HEK293 (cell line): ENCODE measurements at regions not wholly inside any gene's neighbourhood (a gene's known extent, or its start where the extent isn't known, plus 50 kb on each side); places are given as distances from the start of the nearest gene placed in this dataset.

Experiments used
- CTCF ChIA-PET: fragments of 350-600 bp; formaldehyde crosslinking; extraction: SDS; loops from one replicate; lab custom pipeline; 2021; ENCODE audit warnings: antibody characterized with exemption; lab: Yijun Ruan, JAX
- POLR2A ChIA-PET: fragments of 300-600 bp; formaldehyde crosslinking; extraction: SDS; loops from one replicate; lab custom pipeline; 2020; ENCODE audit warnings: antibody characterized with exemption, inconsistent platforms; lab: Yijun Ruan, JAX
- H3K27ac ChIP-seq: fragments of 200-500 bp; sonication (Bioruptor generic); 2 replicates; pipeline ENCODE4 v1.5.1; 2014; ENCODE audit warnings: low read depth, low read length, control low read depth, inconsistent platforms; ENCODE audit errors: extremely low read depth
- H3K36me3 ChIP-seq, 2 experiments: fragments of 200-500 bp in 1 of 2; sonication (Bioruptor generic) in 1 of 2; 1 replicate in 1 of 2; 2 replicates in 1 of 2; pipeline ENCODE4 v1.5.1; 2014 to 2017; ENCODE audit warnings: inconsistent platforms in 2 of 2, low read length in 2 of 2; ENCODE audit not compliant: control insufficient read depth in 2 of 2, insufficient read depth in 1 of 2
- H3K4me1 ChIP-seq: fragments of 200-500 bp; sonication (Bioruptor generic); 2 replicates; pipeline ENCODE4 v1.5.1; 2014; ENCODE audit warnings: mild to moderate bottlenecking, low read length, inconsistent platforms; ENCODE audit not compliant: control insufficient read depth, insufficient read depth
- H3K4me3 ChIP-seq: 2 replicates; pipeline ENCODE4 v1.5.1; 2011; ENCODE audit warnings: low read depth, mild to moderate bottlenecking, control low read depth, low read length, moderate library complexity
- H3K9me3 ChIP-seq: fragments of 200-500 bp; sonication (Bioruptor generic); 2 replicates; pipeline ENCODE4 v1.5.1; 2014; ENCODE audit warnings: low read depth, low read length, inconsistent platforms; ENCODE audit not compliant: control insufficient read depth, insufficient read depth
- GLI4 ChIP-seq: fragments of 450-650 bp; formaldehyde crosslinking; IDR thresholded peaks from 2 replicates; pipeline ENCODE4 v1.5.1; 2016; ENCODE audit warnings: missing biosample characterization, missing genetic modification characterization
- TCF7L2 ChIP-seq: IDR thresholded peaks from 2 replicates; pipeline ENCODE4 v1.6.1; 2011; ENCODE audit warnings: low read depth, mild to moderate bottlenecking, inconsistent platforms, low read length, moderate library complexity, borderline replicate concordance
- TRIM28 ChIP-seq: IDR thresholded peaks from 2 replicates; pipeline ENCODE4 v1.6.1; 2011; ENCODE audit warnings: low read length, control low read depth, borderline replicate concordance
- ZNF518A ChIP-seq: fragments of 450-650 bp; formaldehyde crosslinking; conservative IDR thresholded peaks from 2 replicates; pipeline ENCODE4 v1.5.1; 2016; ENCODE audit warnings: low read depth, missing biosample characterization, missing genetic modification characterization
- ZNF530 ChIP-seq: fragments of 450-650 bp; formaldehyde crosslinking; IDR thresholded peaks from 2 replicates; pipeline ENCODE4 v1.5.1; 2016; ENCODE audit warnings: low read depth, missing biosample characterization, missing genetic modification characterization
- ZNF548 ChIP-seq: fragments of 450-650 bp; formaldehyde crosslinking; IDR thresholded peaks from 2 replicates; pipeline ENCODE4 v1.5.1; 2016; ENCODE audit warnings: missing biosample characterization, missing genetic modification characterization
- ZNF629 ChIP-seq: fragments of 450-650 bp; formaldehyde crosslinking; IDR thresholded peaks from 2 replicates; pipeline ENCODE4 v1.5.1; 2017; ENCODE audit warnings: missing biosample characterization, missing genetic modification characterization
- ZNF654 ChIP-seq: fragments of 450-650 bp; formaldehyde crosslinking; IDR thresholded peaks from 2 replicates; pipeline ENCODE4 v1.5.1; 2016; ENCODE audit warnings: low read depth, missing biosample characterization, missing genetic modification characterization
- ZNF701 ChIP-seq: fragments of 450-650 bp; formaldehyde crosslinking; IDR thresholded peaks from 2 replicates; pipeline ENCODE4 v1.5.1; 2016; ENCODE audit warnings: missing biosample characterization, missing genetic modification characterization
- ZNF76 ChIP-seq: fragments of 450-650 bp; formaldehyde crosslinking; IDR thresholded peaks from 2 replicates; pipeline ENCODE4; 2016; ENCODE audit warnings: low read depth, missing biosample characterization, missing genetic modification characterization, borderline replicate concordance
- TF ChIP-seq, protein P1 (sequence below): fragments of 450-650 bp; formaldehyde crosslinking; IDR thresholded peaks from 2 replicates; pipeline ENCODE4 v1.5.1; 2016; ENCODE audit warnings: missing biosample characterization, missing genetic modification characterization
- TF ChIP-seq, protein P2 (sequence below): fragments of 450-650 bp; formaldehyde crosslinking; IDR thresholded peaks from 2 replicates; pipeline ENCODE4 v1.5.1; 2016; ENCODE audit warnings: missing biosample characterization, missing genetic modification characterization
- TF ChIP-seq, protein P3 (sequence below): fragments of 450-650 bp; formaldehyde crosslinking; IDR thresholded peaks from 2 replicates; pipeline ENCODE4 v1.5.1; 2017; ENCODE audit warnings: missing biosample characterization, missing genetic modification characterization
- TF ChIP-seq, protein P4 (sequence below): fragments of 450-650 bp; formaldehyde crosslinking; IDR thresholded peaks from 2 replicates; pipeline ENCODE4 v1.5.1; 2016; ENCODE audit warnings: missing biosample characterization, missing genetic modification characterization

- CTCF ChIA-PET: interaction anchor here (0.7 kb wide), 1 partner anchor 17 kb away, joined by 4 read pairs; no protein-coding TSS in a partner anchor
- TF ChIP-seq TRIM28: peak; percentile 74; the same call in 1 of the 2 replicates
- no peak for TF ChIP-seq ZNF530 (tag by site-specific recombination)
- peak; percentile 43; the same call in 1 of the 2 replicates for TF ChIP-seq TCF7L2
- TF ChIP-seq GLI4: no peak
- TF ChIP-seq ZNF518A (tag by site-specific recombination): no peak
- no peak for TF ChIP-seq ZNF701 (tag by site-specific recombination)
- TF ChIP-seq, protein P1, sequence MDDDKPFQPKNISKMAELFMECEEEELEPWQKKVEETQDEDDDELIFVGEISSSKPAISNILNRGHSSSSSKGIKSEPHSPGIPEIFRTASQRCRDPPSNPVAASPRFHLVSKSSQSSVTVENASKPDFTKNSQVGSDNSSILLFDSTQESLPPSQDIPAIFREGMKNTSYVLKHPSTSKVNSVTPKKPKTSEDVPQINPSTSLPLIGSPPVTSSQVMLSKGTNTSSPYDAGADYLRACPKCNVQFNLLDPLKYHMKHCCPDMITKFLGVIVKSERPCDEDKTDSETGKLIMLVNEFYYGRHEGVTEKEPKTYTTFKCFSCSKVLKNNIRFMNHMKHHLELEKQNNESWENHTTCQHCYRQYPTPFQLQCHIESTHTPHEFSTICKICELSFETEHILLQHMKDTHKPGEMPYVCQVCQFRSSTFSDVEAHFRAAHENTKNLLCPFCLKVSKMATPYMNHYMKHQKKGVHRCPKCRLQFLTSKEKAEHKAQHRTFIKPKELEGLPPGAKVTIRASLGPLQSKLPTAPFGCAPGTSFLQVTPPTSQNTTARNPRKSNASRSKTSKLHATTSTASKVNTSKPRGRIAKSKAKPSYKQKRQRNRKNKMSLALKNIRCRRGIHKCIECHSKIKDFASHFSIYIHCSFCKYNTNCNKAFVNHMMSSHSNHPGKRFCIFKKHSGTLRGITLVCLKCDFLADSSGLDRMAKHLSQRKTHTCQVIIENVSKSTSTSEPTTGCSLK (tag by site-specific recombination): no peak
- TF ChIP-seq, protein P2, sequence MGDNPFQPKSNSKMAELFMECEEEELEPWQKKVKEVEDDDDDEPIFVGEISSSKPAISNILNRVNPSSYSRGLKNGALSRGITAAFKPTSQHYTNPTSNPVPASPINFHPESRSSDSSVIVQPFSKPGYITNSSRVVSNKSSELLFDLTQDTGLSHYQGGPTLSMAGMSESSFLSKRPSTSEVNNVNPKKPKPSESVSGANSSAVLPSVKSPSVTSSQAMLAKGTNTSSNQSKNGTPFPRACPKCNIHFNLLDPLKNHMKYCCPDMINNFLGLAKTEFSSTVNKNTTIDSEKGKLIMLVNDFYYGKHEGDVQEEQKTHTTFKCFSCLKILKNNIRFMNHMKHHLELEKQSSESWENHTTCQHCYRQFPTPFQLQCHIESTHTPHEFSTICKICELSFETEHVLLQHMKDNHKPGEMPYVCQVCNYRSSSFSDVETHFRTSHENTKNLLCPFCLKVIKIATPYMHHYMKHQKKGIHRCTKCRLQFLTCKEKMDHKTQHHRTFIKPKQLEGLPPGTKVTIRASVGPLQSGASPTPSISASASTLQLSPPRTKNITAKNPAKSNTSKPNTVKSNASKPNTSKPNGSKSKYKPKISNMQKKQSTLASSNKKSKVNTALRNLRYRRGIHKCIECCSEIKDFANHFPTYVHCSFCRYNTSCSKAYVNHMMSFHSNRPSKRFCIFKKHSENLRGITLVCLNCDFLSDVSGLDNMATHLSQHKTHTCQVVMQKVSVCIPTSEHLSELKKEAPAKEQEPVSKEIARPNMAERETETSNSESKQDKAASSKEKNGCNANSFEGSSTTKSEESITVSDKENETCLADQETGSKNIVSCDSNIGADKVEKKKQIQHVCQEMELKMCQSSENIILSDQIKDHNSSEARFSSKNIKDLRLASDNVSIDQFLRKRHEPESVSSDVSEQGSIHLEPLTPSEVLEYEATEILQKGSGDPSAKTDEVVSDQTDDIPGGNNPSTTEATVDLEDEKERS (tag by site-specific recombination): no peak
- POLR2A ChIA-PET: no interaction called here
- no peak overlapping the region for H3K4me3 ChIP-seq
- H3K9me3 ChIP-seq: no peaks in the 10 kb centered on the region
- no peaks in the 10 kb centered on the region for H3K36me3 ChIP-seq
- no peak overlapping the region for H3K27ac ChIP-seq
- H3K4me1 ChIP-seq: no peaks in the 10 kb centered on the region
Observed at GRCh38 chr2:49753344-49753985, 599.1 kb upstream of the FSHR start.

DNA sequence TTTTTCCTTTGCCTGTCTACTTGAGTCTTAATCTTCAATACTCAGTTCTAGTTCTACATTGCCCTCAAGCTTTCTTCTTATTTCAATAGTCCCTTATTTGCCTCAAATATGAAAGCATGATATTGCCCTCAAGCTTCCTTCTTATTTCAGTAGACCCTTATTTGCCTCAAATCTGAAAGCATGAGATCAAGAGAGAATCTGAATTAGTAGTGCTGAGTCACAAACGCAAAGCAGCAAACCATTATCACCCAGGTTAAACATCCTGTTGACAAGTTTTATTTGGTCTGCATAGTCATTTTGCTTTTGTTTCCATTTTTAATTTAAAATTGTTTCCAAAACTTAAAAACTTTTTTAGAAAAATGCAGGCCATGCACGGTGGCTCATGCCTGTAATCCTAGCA, 583.3 kb upstream of the FSHR start:
- Histone ChIP-seq H3K36me3 (no peaks in the 10 kb centered on the region), H3K9me3 (no peaks in the 10 kb centered on the region), H3K4me3 (no peak overlapping the region), H3K4me1 (no peaks in the 10 kb centered on the region), H3K27ac (no peak overlapping the region)
- ChIA-PET POLR2A (no interaction called here), CTCF (no interaction called here)
- TF ChIP-seq, protein P3, sequence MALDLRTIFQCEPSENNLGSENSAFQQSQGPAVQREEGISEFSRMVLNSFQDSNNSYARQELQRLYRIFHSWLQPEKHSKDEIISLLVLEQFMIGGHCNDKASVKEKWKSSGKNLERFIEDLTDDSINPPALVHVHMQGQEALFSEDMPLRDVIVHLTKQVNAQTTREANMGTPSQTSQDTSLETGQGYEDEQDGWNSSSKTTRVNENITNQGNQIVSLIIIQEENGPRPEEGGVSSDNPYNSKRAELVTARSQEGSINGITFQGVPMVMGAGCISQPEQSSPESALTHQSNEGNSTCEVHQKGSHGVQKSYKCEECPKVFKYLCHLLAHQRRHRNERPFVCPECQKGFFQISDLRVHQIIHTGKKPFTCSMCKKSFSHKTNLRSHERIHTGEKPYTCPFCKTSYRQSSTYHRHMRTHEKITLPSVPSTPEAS (tag by site-specific recombination): no peak
- TF ChIP-seq ZNF629 (tag by site-specific recombination) (no peak), ZNF76 (tag by site-specific recombination) (no peak), ZNF654 (tag by site-specific recombination) (no peak), ZNF548 (tag by site-specific recombination) (no peak)
- TF ChIP-seq, protein P4, sequence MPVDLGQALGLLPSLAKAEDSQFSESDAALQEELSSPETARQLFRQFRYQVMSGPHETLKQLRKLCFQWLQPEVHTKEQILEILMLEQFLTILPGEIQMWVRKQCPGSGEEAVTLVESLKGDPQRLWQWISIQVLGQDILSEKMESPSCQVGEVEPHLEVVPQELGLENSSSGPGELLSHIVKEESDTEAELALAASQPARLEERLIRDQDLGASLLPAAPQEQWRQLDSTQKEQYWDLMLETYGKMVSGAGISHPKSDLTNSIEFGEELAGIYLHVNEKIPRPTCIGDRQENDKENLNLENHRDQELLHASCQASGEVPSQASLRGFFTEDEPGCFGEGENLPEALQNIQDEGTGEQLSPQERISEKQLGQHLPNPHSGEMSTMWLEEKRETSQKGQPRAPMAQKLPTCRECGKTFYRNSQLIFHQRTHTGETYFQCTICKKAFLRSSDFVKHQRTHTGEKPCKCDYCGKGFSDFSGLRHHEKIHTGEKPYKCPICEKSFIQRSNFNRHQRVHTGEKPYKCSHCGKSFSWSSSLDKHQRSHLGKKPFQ (tag by site-specific recombination): no peak
